ENCODE measurements at regions not wholly inside any gene's neighbourhood (a gene's known extent, or its start where the extent isn't known, plus 50 kb on each side); places are given as distances from the start of the nearest gene placed in this dataset.

GRCh38 chr4:104129243-104129642 lies 365.5 kb downstream of the CXXC4 start:
- Histone ChIP-seq H3K4me3 (no peak overlapping the region), H3K27me3 (no peaks in the 10 kb centered on the region), H3K4me1 (no peaks in the 10 kb centered on the region), H3K27ac (no peak overlapping the region), H3K36me3 (no peaks in the 10 kb centered on the region), H3K9me3 (peaks cover 0 to 1% (median 0%) of the 10 kb centered on the region in 11 donors)
- ATAC-seq (no peak), DNase-seq (no peak)
- no peak for TF ChIP-seq CTCF (IDR thresholded peaks at IDR 0.05)
- WGBS, 2 donors = 67 to 85% methylated on average over 5 of the region's 5 CpGs
- intact Hi-C loops (cut with DNase I) = no loop called here

- H3K27ac ChIP-seq = no peak overlapping the region
- H3K4me3 ChIP-seq = no peak overlapping the region
- H3K4me1 ChIP-seq = no peaks in the 10 kb centered on the region
- DNase-seq (no peak), ATAC-seq (no peak)
- H3K36me3 ChIP-seq = no peaks in the 10 kb centered on the region
- intact Hi-C loops (cut with DNase I) = no loop called here
- H3K27me3 ChIP-seq = no peaks in the 10 kb centered on the region
- no peaks in the 10 kb centered on the region for H3K9me3 ChIP-seq
- no peak for TF ChIP-seq CTCF (IDR thresholded peaks at IDR 0.05)
Measured at GRCh38 chr4:104128850-104129213, 365.9 kb downstream of the CXXC4 start.

- TF ChIP-seq CTCF (IDR thresholded peaks at IDR 0.05) = no peak
Measured at GRCh38 chr4:104128031-104128849, 366.5 kb downstream of the CXXC4 start.

GRCh38 chr4:104123021-104123420 lies 371.7 kb downstream of the CXXC4 start:
- WGBS, 2 donors = 67 to 74% methylated on average over 4 of the region's 4 CpGs
- intact Hi-C loops (cut with DNase I) = no loop called here

More at GRCh38 chr4:104128031-104128849, 366.5 kb downstream of the CXXC4 start:
- Histone ChIP-seq H3K4me3 (no peak overlapping the region), H3K27me3 (no peaks in the 10 kb centered on the region), H3K36me3 (no peaks in the 10 kb centered on the region), H3K9me3 (peaks cover 0 to 4% (median 0%) of the 10 kb centered on the region in 11 donors), H3K4me1 (no peaks in the 10 kb centered on the region), H3K27ac (no peak overlapping the region)
- 52 to 53% methylated on average over 1 of the region's 1 CpG for WGBS, 2 donors
- DNase-seq (no peak), ATAC-seq (no peak)
- intact Hi-C loops (cut with DNase I) = no loop called here

More at GRCh38 chr4:104123021-104123420, 371.7 kb downstream of the CXXC4 start:
- H3K36me3 ChIP-seq = no peaks in the 10 kb centered on the region
- no peak overlapping the region for H3K27ac ChIP-seq
- TF ChIP-seq CTCF (IDR thresholded peaks at IDR 0.05) = no peak
- H3K4me1 ChIP-seq = no peaks in the 10 kb centered on the region
- peaks cover 0 to 4% (median 0%) of the 10 kb centered on the region in 11 donors for H3K9me3 ChIP-seq
- DNase-seq = no peak
- no peak for ATAC-seq
- no peaks in the 10 kb centered on the region for H3K27me3 ChIP-seq
- H3K4me3 ChIP-seq = no peak overlapping the region

All from heart right ventricle (tissue), 16 donors.